Ovary (tissue), 7 donors: ENCODE measurements at regions not wholly inside any gene's neighbourhood (a gene's known extent, or its start where the extent isn't known, plus 50 kb on each side); places are given as distances from the start of the nearest gene placed in this dataset.

Source experiments
- DNase-seq, 5 donors: peaks; one replicate each; pipeline ENCODE4 v3.0.0-alpha.2; 2019 to 2020
- H3K27ac ChIP-seq, 2 donors: fragments of 200-600 bp; one replicate each; pipeline versions ENCODE4 v1.5.1 to v1.8.0; 2019 to 2022
- H3K27me3 ChIP-seq: fragments of 200-600 bp; one replicate; pipeline ENCODE4 v1.8.0; 2022
- H3K36me3 ChIP-seq: fragments of 200-600 bp; sonication (generic); one replicate; pipeline ENCODE4 v1.5.1; 2019
- H3K4me1 ChIP-seq: one replicate; pipeline ENCODE4 v1.8.1; 2013; ENCODE audit warnings: mild to moderate bottlenecking, moderate library complexity; ENCODE audit not compliant: insufficient read depth
- H3K4me3 ChIP-seq: fragments of 200-600 bp; sonication (generic); one replicate; pipeline ENCODE4 v1.5.1; 2017
- H3K9me3 ChIP-seq, 2 donors: fragments of 200-600 bp in 1 of 2; sonication (generic) in 1 of 2; one replicate each; pipeline versions ENCODE4 v1.5.1 to v1.8.1; 2013 to 2019; ENCODE audit warnings: mild to moderate bottlenecking in 1 of 2, moderate library complexity in 1 of 2
- EP300 ChIP-seq: sonication (generic); formaldehyde crosslinking; IDR thresholded peaks from one replicate; pipeline ENCODE4 v1.6.1; 2017; ENCODE audit warnings: antibody characterized with exemption
- POLR2A ChIP-seq: fragments of 450-650 bp; IDR thresholded peaks from one replicate; pipeline ENCODE4 v1.6.1; 2017; ENCODE audit warnings: antibody characterized with exemption, mild to moderate bottlenecking, moderate library complexity
- WGBS, 3 donors: extraction: QIAGEN DNeasy Blood & Tissue Kit in 1 of 3; methylation state at CpG; one replicate each; pipeline versions ENCODE4 v1.1.5 to v1.1.7; 2013 to 2017; 5-methylcytosine and 5-hydroxymethylcytosine counted together
- intact Hi-C, 4 donors: fragments of 100-400 bp; cut with DNase I; formaldehyde crosslinking; loops; one replicate each; pipeline versions ENCODE4 v1.11.0 to v1.15.1; 2022 to 2023
- TF ChIP-seq, protein P1 (sequence below), 3 donors: fragments of 450-650 bp in 2 of 3; fragments of 200-600 bp in 1 of 3; IDR thresholded peaks; one replicate each; pipeline versions ENCODE4 v1.5.1 to v1.8.0; 2016 to 2022; ENCODE audit warnings: antibody characterized with exemption in 3 of 3, mild to moderate bottlenecking in 1 of 3
- donor health status: DM: no; HTN: no; CAD: no; lungs with moderate emphysema.
- donor health status: DM: no; HTN: no; CAD: no.
- donor health status: Bipolar disorder and iron deficiency.
- donor health status: DM: no; HTN: no; CAD: no.
- donor health status: DM: yes; HTN: yes; CAD: no.

- no peak for TF ChIP-seq EP300
- TF ChIP-seq, protein P1, sequence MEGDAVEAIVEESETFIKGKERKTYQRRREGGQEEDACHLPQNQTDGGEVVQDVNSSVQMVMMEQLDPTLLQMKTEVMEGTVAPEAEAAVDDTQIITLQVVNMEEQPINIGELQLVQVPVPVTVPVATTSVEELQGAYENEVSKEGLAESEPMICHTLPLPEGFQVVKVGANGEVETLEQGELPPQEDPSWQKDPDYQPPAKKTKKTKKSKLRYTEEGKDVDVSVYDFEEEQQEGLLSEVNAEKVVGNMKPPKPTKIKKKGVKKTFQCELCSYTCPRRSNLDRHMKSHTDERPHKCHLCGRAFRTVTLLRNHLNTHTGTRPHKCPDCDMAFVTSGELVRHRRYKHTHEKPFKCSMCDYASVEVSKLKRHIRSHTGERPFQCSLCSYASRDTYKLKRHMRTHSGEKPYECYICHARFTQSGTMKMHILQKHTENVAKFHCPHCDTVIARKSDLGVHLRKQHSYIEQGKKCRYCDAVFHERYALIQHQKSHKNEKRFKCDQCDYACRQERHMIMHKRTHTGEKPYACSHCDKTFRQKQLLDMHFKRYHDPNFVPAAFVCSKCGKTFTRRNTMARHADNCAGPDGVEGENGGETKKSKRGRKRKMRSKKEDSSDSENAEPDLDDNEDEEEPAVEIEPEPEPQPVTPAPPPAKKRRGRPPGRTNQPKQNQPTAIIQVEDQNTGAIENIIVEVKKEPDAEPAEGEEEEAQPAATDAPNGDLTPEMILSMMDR (IDR thresholded peaks at IDR 0.05): no peak
- TF ChIP-seq POLR2A: no peak
- H3K36me3 ChIP-seq: no peaks in the 10 kb centered on the region
Measured at GRCh38 chr2:209113026-209113425, 310.8 kb upstream of the MAP2 start.

GRCh38 chr2:209114588-209115240 lies 309.1 kb upstream of the MAP2 start:
- Histone ChIP-seq H3K4me3 (no peak overlapping the region), H3K4me1 (no peaks in the 10 kb centered on the region), H3K27ac (no peak overlapping the region), H3K9me3 (no peaks in the 10 kb centered on the region), H3K36me3 (no peaks in the 10 kb centered on the region), H3K27me3 (no peaks in the 10 kb centered on the region)
- TF ChIP-seq POLR2A (no peak), EP300 (no peak)
- TF ChIP-seq, protein P1 (IDR thresholded peaks at IDR 0.05): no peak
- no peak for DNase-seq
- 71 to 74% (median 73%) methylated on average over 3 of the region's 3 CpGs for WGBS, 3 donors
- intact Hi-C loops: no loop called here

More at GRCh38 chr2:209113026-209113425, 310.8 kb upstream of the MAP2 start:
- no peak for DNase-seq
- no peak overlapping the region for H3K27ac ChIP-seq
- no peaks in the 10 kb centered on the region for H3K27me3 ChIP-seq
- no peaks in the 10 kb centered on the region for H3K4me1 ChIP-seq
- intact Hi-C loops: no loop called here
- no peaks in the 10 kb centered on the region for H3K9me3 ChIP-seq
- 76 to 88% (median 82%) methylated on average over 6 of the region's 6 CpGs for WGBS, 3 donors
- no peak overlapping the region for H3K4me3 ChIP-seq

DNA sequence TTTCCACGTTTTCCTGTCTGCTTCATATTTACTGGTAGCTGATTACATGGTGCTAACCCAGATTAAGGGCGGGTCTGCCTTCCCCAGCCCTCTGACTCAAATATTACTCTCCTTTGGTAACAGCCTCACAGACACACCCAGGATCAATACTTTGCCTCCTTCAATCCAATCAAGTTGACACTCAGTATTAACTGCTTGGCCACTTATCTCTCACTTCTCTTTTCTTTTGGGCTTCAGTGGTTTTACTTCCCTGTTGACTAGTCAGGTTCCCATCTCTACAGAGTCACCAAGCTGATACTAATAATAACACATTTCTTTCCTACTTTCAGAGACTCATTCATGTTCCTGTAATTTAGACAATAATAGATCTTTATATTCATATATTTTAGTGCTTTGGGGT lies 302.2 kb upstream of the MAP2 start:
- Histone ChIP-seq H3K36me3 (no peaks in the 10 kb centered on the region), H3K4me3 (no peak overlapping the region), H3K9me3 (no peaks in the 10 kb centered on the region), H3K27me3 (no peaks in the 10 kb centered on the region), H3K27ac (no peak overlapping the region), H3K4me1 (no peaks in the 10 kb centered on the region)
- no peak for TF ChIP-seq POLR2A
- TF ChIP-seq, protein P1 (IDR thresholded peaks at IDR 0.05): no peak
- TF ChIP-seq EP300: no peak
- no peak for DNase-seq
- WGBS, 3 donors: 77 to 87% (median 78%) methylated on average over 2 of the region's 2 CpGs
- intact Hi-C loops: no loop called here

DNA sequence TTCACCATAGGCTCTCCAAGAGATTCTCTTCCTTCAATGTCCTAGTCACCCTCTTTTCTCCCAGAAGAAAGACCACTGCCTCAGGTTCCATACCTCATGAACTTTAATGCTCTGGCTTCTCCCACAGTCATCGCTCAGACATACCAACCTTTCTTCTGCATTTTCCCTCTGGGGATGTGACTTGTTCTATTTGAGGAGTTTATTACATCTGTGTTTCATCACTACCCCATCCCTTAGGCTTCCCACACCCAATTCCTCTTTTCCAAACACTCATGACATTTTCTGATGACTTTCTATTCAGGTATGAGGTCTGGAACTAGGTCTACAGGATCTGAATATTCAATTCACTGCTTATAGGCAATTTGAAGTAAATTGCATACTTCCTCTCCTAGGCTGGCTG lies 298.6 kb upstream of the MAP2 start:
- Histone ChIP-seq H3K4me3 (no peak overlapping the region), H3K4me1 (no peaks in the 10 kb centered on the region), H3K27ac (no peak overlapping the region), H3K27me3 (no peaks in the 10 kb centered on the region), H3K36me3 (no peaks in the 10 kb centered on the region), H3K9me3 (no peaks in the 10 kb centered on the region)
- intact Hi-C loops: no loop called here
- DNase-seq: no peak
- WGBS, 3 donors: 95 to 97% (median 96%) methylated on average over 1 of the region's 1 CpG
- no peak for TF ChIP-seq POLR2A
- no peak for TF ChIP-seq EP300
- TF ChIP-seq, protein P1 (IDR thresholded peaks at IDR 0.05): no peak
